GM23248 (cell line): ENCODE measurements at regions not wholly inside any gene's neighbourhood (a gene's known extent, or its start where the extent isn't known, plus 50 kb on each side); places are given as distances from the start of the nearest gene placed in this dataset.

Source experiments
- EZH2 ChIP-seq: fragments of 200-600 bp; sonication (generic); IDR thresholded peaks from 2 replicates; pipeline ENCODE4 v1.6.1; 2018; ENCODE audit warnings: antibody characterized with exemption, mild to moderate bottlenecking; ENCODE audit not compliant: insufficient read depth, poor library complexity, severe bottlenecking
- EZH2phosphoT487 ChIP-seq: fragments of 200-600 bp; sonication (generic); IDR thresholded peaks from 2 replicates; pipeline ENCODE4 v1.6.1; 2018; ENCODE audit warnings: antibody characterized with exemption, moderate library complexity, mild to moderate bottlenecking, low read depth; ENCODE audit not compliant: insufficient read depth

- TF ChIP-seq EZH2 (no peak), EZH2phosphoT487 (no peak)
Observed at GRCh38 chr5:152089644-152090043, 165.0 kb upstream of the GLRA1 start.
